ENCODE measurements at regions not wholly inside any gene's neighbourhood (a gene's known extent, or its start where the extent isn't known, plus 50 kb on each side); places are given as distances from the start of the nearest gene placed in this dataset.

DNA sequence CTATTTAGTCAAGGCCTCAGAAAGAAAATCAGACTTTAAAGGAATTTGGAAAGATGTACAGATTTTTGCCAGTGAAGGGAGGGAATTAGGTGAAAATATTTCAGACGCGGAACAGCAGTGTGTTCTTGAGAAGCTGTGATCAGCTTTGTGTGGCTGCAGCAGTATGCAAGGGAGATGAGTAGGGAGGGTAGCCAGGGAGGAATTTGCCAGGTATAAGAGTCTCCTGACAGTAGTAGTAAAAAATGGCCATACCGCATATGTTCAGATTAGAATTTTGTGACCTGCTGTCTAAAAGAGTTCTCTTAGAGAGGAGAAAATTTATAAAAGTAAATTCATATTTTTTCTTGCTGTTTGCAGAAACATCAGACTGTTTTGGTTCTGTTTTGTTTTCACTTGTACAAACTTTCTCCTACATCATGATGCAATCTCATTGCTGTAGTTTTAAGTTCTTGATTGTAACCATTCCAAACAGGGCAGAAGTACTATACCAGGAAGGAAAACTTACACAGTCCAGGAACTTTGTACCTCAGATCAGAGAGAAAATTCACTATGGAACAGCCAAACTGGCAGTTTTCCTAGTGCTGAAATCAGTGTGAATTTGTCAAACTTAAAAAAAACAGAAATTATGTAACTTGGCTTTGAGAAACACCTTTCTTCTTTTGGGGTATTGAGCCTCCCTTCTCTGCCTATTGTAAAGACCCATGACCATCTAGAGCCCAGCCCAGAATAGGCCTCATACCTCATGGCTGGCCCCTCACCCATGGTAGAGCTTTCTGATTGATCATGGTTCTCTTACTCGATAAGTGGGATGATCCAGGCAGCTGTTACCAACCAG lies 78.4 kb upstream of the NR3C1 start:
- H3K36me3 ChIP-seq, result no peaks in the 10 kb centered on the region
- no peaks in the 10 kb centered on the region for H3K9me3 ChIP-seq
- no peaks in the 10 kb centered on the region for H3K4me1 ChIP-seq
- no peak overlapping the region for H3K4me3 ChIP-seq (ENCODE audit: low read depth, low read length)
- no peaks in the 10 kb centered on the region for H3K27me3 ChIP-seq
- TF ChIP-seq, protein P1, sequence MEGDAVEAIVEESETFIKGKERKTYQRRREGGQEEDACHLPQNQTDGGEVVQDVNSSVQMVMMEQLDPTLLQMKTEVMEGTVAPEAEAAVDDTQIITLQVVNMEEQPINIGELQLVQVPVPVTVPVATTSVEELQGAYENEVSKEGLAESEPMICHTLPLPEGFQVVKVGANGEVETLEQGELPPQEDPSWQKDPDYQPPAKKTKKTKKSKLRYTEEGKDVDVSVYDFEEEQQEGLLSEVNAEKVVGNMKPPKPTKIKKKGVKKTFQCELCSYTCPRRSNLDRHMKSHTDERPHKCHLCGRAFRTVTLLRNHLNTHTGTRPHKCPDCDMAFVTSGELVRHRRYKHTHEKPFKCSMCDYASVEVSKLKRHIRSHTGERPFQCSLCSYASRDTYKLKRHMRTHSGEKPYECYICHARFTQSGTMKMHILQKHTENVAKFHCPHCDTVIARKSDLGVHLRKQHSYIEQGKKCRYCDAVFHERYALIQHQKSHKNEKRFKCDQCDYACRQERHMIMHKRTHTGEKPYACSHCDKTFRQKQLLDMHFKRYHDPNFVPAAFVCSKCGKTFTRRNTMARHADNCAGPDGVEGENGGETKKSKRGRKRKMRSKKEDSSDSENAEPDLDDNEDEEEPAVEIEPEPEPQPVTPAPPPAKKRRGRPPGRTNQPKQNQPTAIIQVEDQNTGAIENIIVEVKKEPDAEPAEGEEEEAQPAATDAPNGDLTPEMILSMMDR (IDR thresholded peaks at IDR 0.05; ENCODE audit: low read depth, low read length), result no peak
- no peak for DNase-seq

DNA sequence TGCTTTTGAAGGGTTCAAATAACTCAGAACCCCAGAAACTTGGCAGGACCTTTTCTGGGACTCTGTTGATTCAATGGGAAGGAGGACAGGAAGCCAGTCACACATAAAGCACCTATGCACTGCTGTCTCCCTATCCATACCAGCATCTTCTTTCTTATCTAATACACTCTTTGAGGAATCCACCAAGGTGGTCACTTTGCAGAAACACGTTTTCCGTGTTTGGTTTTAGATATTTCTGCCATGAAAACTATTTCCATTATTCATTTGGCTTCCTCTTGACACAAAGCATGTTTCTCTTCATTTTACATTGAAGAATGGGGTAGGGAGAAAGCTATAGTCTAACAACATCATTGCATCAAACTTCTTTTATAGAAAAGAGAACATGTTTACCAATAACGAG lies 76.5 kb upstream of the NR3C1 start:
- no peaks in the 10 kb centered on the region for H3K36me3 ChIP-seq
- TF ChIP-seq, protein P1 (IDR thresholded peaks at IDR 0.05; ENCODE audit: low read depth, low read length), result no peak
- no peak overlapping the region for H3K4me3 ChIP-seq (ENCODE audit: low read depth, low read length)
- H3K27me3 ChIP-seq, result no peaks in the 10 kb centered on the region
- no peaks in the 10 kb centered on the region for H3K4me1 ChIP-seq
- DNase-seq, result no peak
- H3K9me3 ChIP-seq, result no peaks in the 10 kb centered on the region

DNA sequence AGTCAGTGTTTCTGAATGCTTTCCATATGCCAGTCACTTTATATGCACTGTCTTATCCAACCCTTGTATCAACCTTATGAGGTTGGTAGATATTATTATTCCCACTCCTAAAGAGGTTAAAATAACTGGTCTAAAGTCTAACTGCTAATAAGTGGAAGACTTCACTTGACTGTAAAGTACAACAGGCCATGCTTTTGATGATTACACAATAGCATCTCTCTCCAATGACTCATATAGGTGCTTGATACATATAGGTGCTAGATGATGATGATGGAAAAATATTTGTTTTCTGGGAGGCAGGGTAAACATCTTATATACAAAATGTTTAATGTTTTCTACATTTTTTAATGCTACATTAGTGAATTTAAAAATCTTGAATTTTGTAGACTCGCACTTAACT lies 75.9 kb upstream of the NR3C1 start:
- no peaks in the 10 kb centered on the region for H3K4me1 ChIP-seq
- H3K9me3 ChIP-seq, result no peaks in the 10 kb centered on the region
- no peaks in the 10 kb centered on the region for H3K36me3 ChIP-seq
- H3K27me3 ChIP-seq, result no peaks in the 10 kb centered on the region
- TF ChIP-seq, protein P1 (IDR thresholded peaks at IDR 0.05; ENCODE audit: low read depth, low read length), result no peak
- DNase-seq, result no peak
- H3K4me3 ChIP-seq (ENCODE audit: low read depth, low read length), result no peak overlapping the region

DNA sequence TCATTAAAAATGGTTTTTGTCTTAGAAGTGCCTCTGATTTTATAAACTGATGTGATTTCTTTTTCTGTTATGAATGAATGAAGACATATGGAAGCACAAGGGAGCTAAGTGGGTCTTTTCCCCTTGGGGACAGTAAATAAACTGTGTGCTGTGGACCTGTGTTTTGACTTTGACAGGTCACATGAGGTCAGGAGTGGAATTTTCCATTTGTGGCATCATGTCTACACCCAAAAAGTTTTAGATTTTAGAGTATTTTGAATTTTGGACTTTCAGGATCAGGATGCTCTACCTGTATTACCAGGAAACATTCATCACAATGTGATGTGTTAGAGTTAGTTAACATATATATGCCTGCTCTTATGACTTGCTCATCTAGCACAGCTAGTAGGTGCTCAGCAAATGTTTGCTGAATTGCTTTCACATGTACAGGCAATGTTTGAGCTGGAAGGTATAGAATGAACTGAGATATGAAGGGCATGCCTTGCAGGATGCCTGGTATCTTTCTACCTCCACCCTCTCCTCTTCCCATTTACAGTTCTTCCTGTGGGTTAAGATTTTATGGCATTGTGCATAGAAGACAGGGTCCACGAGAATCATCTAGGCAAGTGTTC lies 73.2 kb upstream of the NR3C1 start:
- no peak overlapping the region for H3K4me3 ChIP-seq (ENCODE audit: low read depth, low read length)
- TF ChIP-seq, protein P1 (IDR thresholded peaks at IDR 0.05; ENCODE audit: low read depth, low read length), result no peak
- H3K9me3 ChIP-seq, result no peaks in the 10 kb centered on the region
- no peak for DNase-seq
- no peaks in the 10 kb centered on the region for H3K4me1 ChIP-seq
- no peaks in the 10 kb centered on the region for H3K27me3 ChIP-seq
- H3K36me3 ChIP-seq, result no peaks in the 10 kb centered on the region

DNA sequence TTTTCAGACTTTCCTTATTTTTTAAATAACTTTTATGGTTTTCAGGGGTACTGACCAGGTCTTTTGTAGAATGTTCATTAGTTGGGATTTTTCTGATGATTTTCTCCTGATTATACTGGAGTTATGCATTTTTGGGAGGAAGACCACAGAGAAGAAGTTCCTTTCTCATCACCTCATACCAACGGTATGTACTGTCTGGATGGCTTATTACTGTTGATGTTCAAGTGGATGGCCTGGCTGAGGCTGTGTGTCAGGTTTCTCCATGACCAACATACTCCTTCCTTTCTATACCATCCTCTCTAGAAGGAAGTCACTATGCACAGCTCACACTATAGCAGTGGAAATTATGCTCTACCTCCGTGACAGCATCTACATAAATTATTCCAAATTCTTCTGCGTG lies 71.1 kb upstream of the NR3C1 start:
- Histone ChIP-seq H3K4me1 (no peaks in the 10 kb centered on the region), H3K4me3 (ENCODE audit: low read depth, low read length) (no peak overlapping the region), H3K9me3 (no peaks in the 10 kb centered on the region), H3K36me3 (no peaks in the 10 kb centered on the region), H3K27me3 (no peaks in the 10 kb centered on the region)
- TF ChIP-seq, protein P1 (IDR thresholded peaks at IDR 0.05; ENCODE audit: low read depth, low read length), result no peak
- DNase-seq, result no peak

DNA sequence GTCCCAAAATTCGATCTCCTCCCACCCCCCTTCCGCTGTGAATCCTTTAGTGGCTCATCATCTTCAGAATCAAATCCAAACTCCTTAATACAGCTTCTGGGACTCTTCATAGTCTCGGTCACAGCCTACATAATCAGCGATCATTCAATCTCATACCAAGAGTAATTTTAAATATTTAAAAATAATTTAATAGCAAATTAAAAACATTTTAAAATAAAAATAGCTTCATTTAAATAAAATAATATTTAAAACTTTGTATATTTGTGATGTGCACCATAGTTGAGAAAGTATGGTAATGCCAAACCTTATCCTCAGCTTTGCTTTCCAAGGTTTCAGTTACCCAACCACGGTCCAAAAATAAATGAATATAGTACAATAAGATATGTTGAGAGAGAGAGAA lies 70.0 kb upstream of the NR3C1 start:
- H3K9me3 ChIP-seq, result no peaks in the 10 kb centered on the region
- TF ChIP-seq, protein P1 (IDR thresholded peaks at IDR 0.05; ENCODE audit: low read depth, low read length), result no peak
- no peak overlapping the region for H3K4me3 ChIP-seq (ENCODE audit: low read depth, low read length)
- H3K27me3 ChIP-seq, result no peaks in the 10 kb centered on the region
- H3K4me1 ChIP-seq, result no peaks in the 10 kb centered on the region
- no peaks in the 10 kb centered on the region for H3K36me3 ChIP-seq
- no peak for DNase-seq
